ENCODE measurements at regions not wholly inside any gene's neighbourhood (a gene's known extent, or its start where the extent isn't known, plus 50 kb on each side); places are given as distances from the start of the nearest gene placed in this dataset.
"Not testable (repeated sequence)": the region's sequence is repeated elsewhere in the genome, so short reads cannot be mapped to it uniquely, and the experiment has no call there.

- no peak for DNase-seq (ENCODE audit: low read depth)
- in situ Hi-C loops (cut with HindIII; ENCODE audit: low sequenced_read_pairs) = no loop called here
- H3K4me3 ChIP-seq (ENCODE audit: low read depth, low read length) = no peak overlapping the region
- TF ChIP-seq CTCF (IDR thresholded peaks at IDR 0.05; ENCODE audit: low read depth, low read length, missing control alignments) = no peak
These were observed 100.7 kb downstream of the CRLF2 start for GRCh38 chrX:1111601-1112300.

- TF ChIP-seq CTCF (IDR thresholded peaks at IDR 0.05; ENCODE audit: low read depth, low read length, missing control alignments) = no peak
- H3K4me3 ChIP-seq (ENCODE audit: low read depth, low read length) = no peak overlapping the region
- no peak for DNase-seq (ENCODE audit: low read depth)
- in situ Hi-C loops (cut with HindIII; ENCODE audit: low sequenced_read_pairs) = no loop called here
These were observed 102.8 kb downstream of the CRLF2 start for GRCh38 chrX:1109580-1110119.

- in situ Hi-C loops (cut with HindIII; ENCODE audit: low sequenced_read_pairs) = no loop called here
- no peak overlapping the region for H3K4me3 ChIP-seq (ENCODE audit: low read depth, low read length)
- TF ChIP-seq CTCF (IDR thresholded peaks at IDR 0.05; ENCODE audit: low read depth, low read length, missing control alignments) = no peak
- no peak for DNase-seq (ENCODE audit: low read depth)
These were observed 103.7 kb downstream of the CRLF2 start for GRCh38 chrX:1108501-1109445.

GRCh38 chrX:1106478-1107210, 105.8 kb downstream of the CRLF2 start:
- in situ Hi-C loops (cut with HindIII; ENCODE audit: low sequenced_read_pairs) = no loop called here

GRCh38 chrX:1105671-1106419, 106.6 kb downstream of the CRLF2 start:
- no peak overlapping the region for H3K4me3 ChIP-seq (ENCODE audit: low read depth, low read length)
- in situ Hi-C loops (cut with HindIII; ENCODE audit: low sequenced_read_pairs) = no loop called here
- TF ChIP-seq CTCF (IDR thresholded peaks at IDR 0.05; ENCODE audit: low read depth, low read length, missing control alignments) = no peak
- DNase-seq (ENCODE audit: low read depth) = no peak

More at GRCh38 chrX:1106478-1107210, 105.8 kb downstream of the CRLF2 start:
- H3K4me3 ChIP-seq (ENCODE audit: low read depth, low read length) = no peak overlapping the region
- no peak for DNase-seq (ENCODE audit: low read depth)
- TF ChIP-seq CTCF (IDR thresholded peaks at IDR 0.05; ENCODE audit: low read depth, low read length, missing control alignments) = no peak

- DNase-seq (ENCODE audit: low read depth); in situ Hi-C loops (cut with HindIII; ENCODE audit: low sequenced_read_pairs); H3K4me3 ChIP-seq (ENCODE audit: low read depth, low read length): not testable (repeated sequence)
These were observed 107.4 kb downstream of the CRLF2 start for GRCh38 chrX:1105031-1105430.

Measured in astrocyte of the cerebellum (primary cell).